Endothelial cell of umbilical vein (primary cell): ENCODE measurements at regions not wholly inside any gene's neighbourhood (a gene's known extent, or its start where the extent isn't known, plus 50 kb on each side); places are given as distances from the start of the nearest gene placed in this dataset.

ENCODE experiments used
- BruUV-seq: library from RNA; stranded (reverse); fragments of 400-500 nt; replicated peaks from 2 replicates; lab custom pipeline; 2021; lab: Mats Ljungman, UMichigan
- CTCF ChIA-PET: fragments of 300-600, 350-600 bp; sonication (Branson Sonifier 250); formaldehyde crosslinking; loops from one replicate; lab custom pipeline; 2021; ENCODE audit warnings: antibody characterized with exemption, inconsistent platforms; lab: Charles Lee
- POLR2A ChIA-PET: fragments of 300-600, 350-600 bp; sonication (Branson Sonifier 250); formaldehyde crosslinking; loops from one replicate; lab custom pipeline; 2021; ENCODE audit warnings: antibody characterized with exemption, inconsistent platforms; lab: Charles Lee
- DNase-seq: peaks from one replicate; pipeline ENCODE4 v3.0.0-alpha.2; 2011; ENCODE audit warnings: low read depth, low spot score
- FAIRE-seq: peaks from 2 replicates; lab custom pipeline; 2011; peaks lifted over from hg19 to GRCh38; lab: Jason Lieb, UNC
- H2AFZ ChIP-seq: 2 replicates; pipeline ENCODE4 v1.6.0; 2012; ENCODE audit warnings: low read depth, low read length, control low read depth, inconsistent platforms
- H3K27ac ChIP-seq: 2 replicates; pipeline ENCODE4 v1.5.1; 2011; ENCODE audit warnings: low read depth, mild to moderate bottlenecking, control low read depth, low read length, moderate library complexity; ENCODE audit not compliant: insufficient read depth
- H3K27me3 ChIP-seq, 2 experiments: 2 replicates each; pipeline versions ENCODE4 v1.6.0 to v1.6.1; 2011; ENCODE audit warnings: low read length in 2 of 2, mixed read lengths in 1 of 2; ENCODE audit not compliant: control insufficient read depth in 2 of 2, insufficient read depth in 2 of 2
- H3K36me3 ChIP-seq, 2 experiments: 2 replicates in 1 of 2; 3 replicates in 1 of 2; pipeline ENCODE4 v1.5.1; 2011; ENCODE audit warnings: low read length in 2 of 2, mild to moderate bottlenecking in 1 of 2, moderate library complexity in 1 of 2; ENCODE audit not compliant: control insufficient read depth in 2 of 2, insufficient read depth in 2 of 2; ENCODE audit errors: extremely low read depth in 1 of 2
- H3K4me1 ChIP-seq: 3 replicates; pipeline ENCODE4 v1.5.1; 2011; ENCODE audit warnings: mild to moderate bottlenecking, low read length; ENCODE audit not compliant: control insufficient read depth, insufficient read depth; ENCODE audit errors: extremely low read depth
- H3K4me2 ChIP-seq: 2 replicates; pipeline ENCODE4 v1.6.1; 2011; ENCODE audit warnings: low read length, control low read depth, mixed read lengths; ENCODE audit not compliant: insufficient read depth
- H3K4me3 ChIP-seq, 3 experiments: fragments of 200-600 bp in 1 of 3; sonication (generic), shearing (Covaris generic) in 1 of 3; replicated peaks in 1 of 3; 2 replicates each; pipeline ENCODE4 v1.5.1; 2011 to 2016; ENCODE audit warnings: control low read depth in 3 of 3, low read length in 3 of 3, mild to moderate bottlenecking in 2 of 3, inconsistent platforms in 1 of 3, low read depth in 1 of 3, moderate library complexity in 1 of 3; ENCODE audit not compliant: insufficient read depth in 1 of 3
- H3K79me2 ChIP-seq: 2 replicates; pipeline ENCODE4 v1.6.0; 2012; ENCODE audit warnings: low read length, inconsistent platforms; ENCODE audit not compliant: control insufficient read depth, insufficient read depth
- H3K9ac ChIP-seq: replicated peaks from 2 replicates; pipeline ENCODE3; 2011; ENCODE audit warnings: low read length, control low read depth; ENCODE audit not compliant: insufficient read depth; ENCODE audit errors: extremely low read depth
- H3K9me1 ChIP-seq: replicated peaks from 3 replicates; pipeline ENCODE4 v1.6.0; 2011; ENCODE audit warnings: mild to moderate bottlenecking, low read length; ENCODE audit not compliant: control insufficient read depth, insufficient read depth; ENCODE audit errors: extremely low read depth
- H3K9me3 ChIP-seq: replicated peaks from 2 replicates; pipeline ENCODE4 v1.5.1; 2012; ENCODE audit warnings: low read length, inconsistent platforms; ENCODE audit not compliant: control insufficient read depth, insufficient read depth
- H4K20me1 ChIP-seq: replicated peaks from 2 replicates; pipeline ENCODE3; 2011; ENCODE audit warnings: mild to moderate bottlenecking, low read length; ENCODE audit not compliant: control insufficient read depth, insufficient read depth; ENCODE audit errors: extremely low read depth
- CTCF ChIP-seq, 2 donors: IDR thresholded peaks; 1 replicate in 1 of 2; 2 replicates in 1 of 2; pipeline ENCODE4 v1.5.1; 2011; ENCODE audit warnings: low read length in 2 of 2, mild to moderate bottlenecking in 2 of 2, moderate library complexity in 2 of 2, control low read depth in 1 of 2, inconsistent platforms in 1 of 2, low read depth in 1 of 2; ENCODE audit not compliant: insufficient read depth in 1 of 2; ENCODE audit errors: extremely low read depth in 1 of 2
- EZH2 ChIP-seq: IDR thresholded peaks from 2 replicates; pipeline ENCODE4 v1.6.1; 2012; ENCODE audit warnings: borderline replicate concordance, low read depth, mild to moderate bottlenecking, moderate library complexity, low read length, inconsistent platforms; ENCODE audit not compliant: severe bottlenecking
- FOS ChIP-seq: IDR thresholded peaks from 2 replicates; pipeline ENCODE4 v1.6.1; 2011; ENCODE audit warnings: mild to moderate bottlenecking, low read length, moderate library complexity, borderline replicate concordance; ENCODE audit not compliant: insufficient read depth
- GATA2 ChIP-seq: IDR thresholded peaks from 2 replicates; pipeline ENCODE4 v1.7.0; 2011; ENCODE audit warnings: low read depth, mild to moderate bottlenecking, moderate library complexity, mixed read lengths, low read length; ENCODE audit not compliant: insufficient read length, insufficient read depth
- JUN ChIP-seq: IDR thresholded peaks from 2 replicates; pipeline ENCODE4 v1.6.1; 2011; ENCODE audit warnings: borderline replicate concordance, low read depth; ENCODE audit not compliant: insufficient read length, insufficient read depth
- MYC ChIP-seq: IDR thresholded peaks from one replicate; pipeline ENCODE4 v1.6.1; 2011; ENCODE audit warnings: mild to moderate bottlenecking, low read depth, low read length
- POLR2A ChIP-seq: IDR thresholded peaks from 2 replicates; pipeline ENCODE4 v1.6.1; 2012; ENCODE audit warnings: low read depth, mild to moderate bottlenecking, control low read depth, low read length
- POLR2AphosphoS5 ChIP-seq: IDR thresholded peaks from 2 replicates; pipeline ENCODE4 v1.6.1; 2012; ENCODE audit warnings: low read depth, mild to moderate bottlenecking, control low read depth, low read length, moderate library complexity; ENCODE audit not compliant: insufficient read depth
- dilution Hi-C: fragments of 300-500 bp; cut with MboI; formaldehyde crosslinking; loops from one replicate; pipeline ENCODE4 v1.15.0; 2019; ENCODE audit warnings: low sequenced_read_pairs; ENCODE audit not compliant: extremely low pct_ligation_motif_present
- intact Hi-C: fragments of 100-400 bp; cut with micrococcal nuclease; formaldehyde crosslinking; loops from one replicate; pipeline ENCODE4 v1.10.0; 2022
- TF ChIP-seq, protein P1 (sequence below): IDR thresholded peaks from 2 replicates; pipeline ENCODE4 v1.6.1; 2011; ENCODE audit not compliant: insufficient read depth, insufficient read length

DNA sequence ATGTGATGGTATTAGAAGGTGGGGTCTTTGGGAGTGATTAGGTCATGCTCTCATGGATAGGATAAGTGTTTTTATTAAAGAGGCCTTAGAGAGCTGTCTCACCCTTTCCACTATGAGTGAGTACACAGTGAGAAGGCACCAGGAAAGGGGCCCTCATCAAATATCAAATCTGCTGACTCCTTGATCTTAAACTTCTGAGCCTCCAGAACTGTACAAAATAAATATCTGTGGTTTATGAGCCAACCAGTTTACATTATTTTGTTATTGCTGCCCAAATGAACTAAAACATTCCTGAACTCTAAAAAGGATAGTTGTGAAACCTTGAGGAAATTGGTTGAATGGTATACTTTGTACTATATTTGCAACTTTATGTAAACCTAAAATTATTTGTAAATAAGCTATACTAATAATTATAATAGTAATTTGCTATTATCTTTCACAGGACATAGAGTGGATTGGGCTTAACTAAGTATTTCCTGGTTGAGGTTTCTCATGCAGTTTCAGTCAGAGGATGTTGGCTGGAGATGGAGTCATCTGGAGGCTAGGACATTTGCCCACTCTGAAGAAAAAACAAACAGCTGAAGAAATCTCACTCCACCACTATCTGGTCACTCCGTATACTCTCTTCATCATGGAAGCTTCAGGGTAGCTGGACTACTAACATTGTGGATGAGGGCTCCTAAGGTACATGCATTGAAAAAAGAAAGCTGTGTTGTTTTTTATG lies 1068.6 kb upstream of the CADM2 start:
- intact Hi-C loops, result no loop called here
- Histone ChIP-seq H2AFZ (no peak overlapping the region), H3K27me3 (no peaks in the 10 kb centered on the region), H4K20me1 (no peaks in the 10 kb centered on the region), H3K9ac (no peak overlapping the region), H3K27ac (no peak overlapping the region), H3K9me1 (no peaks in the 10 kb centered on the region), H3K4me2 (no peak overlapping the region), H3K36me3 (no peaks in the 10 kb centered on the region), H3K9me3 (no peaks in the 10 kb centered on the region), H3K4me3 (no peak overlapping the region), H3K79me2 (no peaks in the 10 kb centered on the region), H3K4me1 (no peaks in the 10 kb centered on the region)
- DNase-seq (no peak), FAIRE-seq (no peak)
- TF ChIP-seq, protein P1, sequence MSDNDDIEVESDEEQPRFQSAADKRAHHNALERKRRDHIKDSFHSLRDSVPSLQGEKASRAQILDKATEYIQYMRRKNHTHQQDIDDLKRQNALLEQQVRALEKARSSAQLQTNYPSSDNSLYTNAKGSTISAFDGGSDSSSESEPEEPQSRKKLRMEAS, result no peak
- no peak for TF ChIP-seq GATA2
- no peak for TF ChIP-seq EZH2
- TF ChIP-seq FOS, result no peak
- TF ChIP-seq MYC, result no peak
- TF ChIP-seq CTCF (IDR thresholded peaks at IDR 0.05; ENCODE audit: extremely low read depth in 1 of 2, insufficient read depth in 1 of 2, low read depth in 1 of 2, low read length in 2 of 2), result no peak
- no peak for TF ChIP-seq JUN
- TF ChIP-seq POLR2A, result no peak
- no peak for TF ChIP-seq POLR2AphosphoS5
- dilution Hi-C loops, result no loop called here
- ChIA-PET POLR2A (no interaction called here), CTCF (no interaction called here)
- no TSS peak for BruUV-seq
